ENCODE measurements at regions not wholly inside any gene's neighbourhood (a gene's known extent, or its start where the extent isn't known, plus 50 kb on each side); places are given as distances from the start of the nearest gene placed in this dataset.

GRCh38 chr6:120771019-120771418, 563.3 kb downstream of the TBC1D32 start:
- no peak overlapping the region for H3K27ac ChIP-seq (ENCODE audit: low read depth in 1 of 2, low read length in 2 of 2)
- no peak for DNase-seq
- Mint-ChIP-seq H3K4me1 (no peaks in the 10 kb centered on the region), H3K27ac (no peak overlapping the region), H3K36me3 (no peaks in the 10 kb centered on the region), H3K4me3 (no peak overlapping the region), H3K9me3 (peaks cover 0 to 2% (median 0%) of the 10 kb centered on the region in 7 donors), H3K27me3 (ENCODE audit: low read depth in 3 of 3) (no peaks in the 10 kb centered on the region)
- no peak for TF ChIP-seq CTCF (IDR thresholded peaks at IDR 0.05)
- no peak overlapping the region for H2AFZ ChIP-seq (ENCODE audit: insufficient read depth, low read depth, low read length, poor library complexity, severe bottlenecking)
- no peaks in the 10 kb centered on the region for H3K27me3 ChIP-seq (ENCODE audit: control insufficient read depth in 2 of 2, insufficient read depth in 2 of 2, low read length in 2 of 2)
- no peaks in the 10 kb centered on the region for H3K4me1 ChIP-seq (ENCODE audit: control insufficient read depth in 1 of 2, insufficient read depth in 2 of 2, low read length in 2 of 2)
- H3K9ac ChIP-seq (ENCODE audit: insufficient read depth, low read length, poor library complexity, severe bottlenecking) = no peak overlapping the region
- H3K4me3 ChIP-seq (replicated peaks in 1 of 3; ENCODE audit: low read depth in 2 of 3, low read length in 3 of 3) = no peak overlapping the region
- H4K20me1 ChIP-seq (ENCODE audit: insufficient read depth, low read length) = no peaks in the 10 kb centered on the region
- intact Hi-C loops (cut with micrococcal nuclease) = no loop called here
- no peaks in the 10 kb centered on the region for H3K9me3 ChIP-seq (replicated peaks in 1 of 2; ENCODE audit: control insufficient read depth in 1 of 2, insufficient read depth in 1 of 2, low read length in 2 of 2)
- no peaks in the 10 kb centered on the region for H3K36me3 ChIP-seq (replicated peaks in 1 of 2; ENCODE audit: control insufficient read depth in 1 of 2, insufficient read depth in 2 of 2, low read length in 2 of 2)
- H3K4me2 ChIP-seq (replicated peaks; ENCODE audit: extremely low read depth, low read length, poor library complexity, severe bottlenecking) = no peak overlapping the region
- WGBS (ENCODE audit: insufficient coverage) = no CpG with 5 or more reads among the region's 4 CpGs
- no peaks in the 10 kb centered on the region for H3K79me2 ChIP-seq (ENCODE audit: insufficient read depth, low read length)

- Histone ChIP-seq H3K4me2 (replicated peaks; ENCODE audit: extremely low read depth, low read length, poor library complexity, severe bottlenecking) (no peak overlapping the region), H3K4me1 (ENCODE audit: control insufficient read depth in 1 of 2, insufficient read depth in 2 of 2, low read length in 2 of 2) (no peaks in the 10 kb centered on the region), H3K27me3 (ENCODE audit: control insufficient read depth in 2 of 2, insufficient read depth in 2 of 2, low read length in 2 of 2) (no peaks in the 10 kb centered on the region), H3K9ac (ENCODE audit: insufficient read depth, low read length, poor library complexity, severe bottlenecking) (no peak overlapping the region), H3K9me3 (replicated peaks in 1 of 2; ENCODE audit: control insufficient read depth in 1 of 2, insufficient read depth in 1 of 2, low read length in 2 of 2) (no peaks in the 10 kb centered on the region), H3K79me2 (ENCODE audit: insufficient read depth, low read length) (no peaks in the 10 kb centered on the region), H2AFZ (ENCODE audit: insufficient read depth, low read depth, low read length, poor library complexity, severe bottlenecking) (no peak overlapping the region), H4K20me1 (ENCODE audit: insufficient read depth, low read length) (no peaks in the 10 kb centered on the region), H3K4me3 (replicated peaks in 1 of 3; ENCODE audit: low read depth in 2 of 3, low read length in 3 of 3) (no peak overlapping the region), H3K36me3 (replicated peaks in 1 of 2; ENCODE audit: control insufficient read depth in 1 of 2, insufficient read depth in 2 of 2, low read length in 2 of 2) (no peaks in the 10 kb centered on the region), H3K27ac (ENCODE audit: low read depth in 1 of 2, low read length in 2 of 2) (no peak overlapping the region)
- Mint-ChIP-seq H3K27me3 (ENCODE audit: low read depth in 3 of 3) (no peaks in the 10 kb centered on the region), H3K9me3 (peaks cover 0 to 2% (median 0%) of the 10 kb centered on the region in 7 donors), H3K4me1 (no peaks in the 10 kb centered on the region), H3K36me3 (no peaks in the 10 kb centered on the region), H3K27ac (no peak overlapping the region), H3K4me3 (no peak overlapping the region)
- TF ChIP-seq CTCF (IDR thresholded peaks at IDR 0.05) = no peak
- no peak for DNase-seq
- intact Hi-C loops (cut with micrococcal nuclease) = no loop called here
Measured at GRCh38 chr6:120764312-120764711, 570.0 kb downstream of the TBC1D32 start.
